ENCODE measurements at regions not wholly inside any gene's neighbourhood (a gene's known extent, or its start where the extent isn't known, plus 50 kb on each side); places are given as distances from the start of the nearest gene placed in this dataset.

- TF ChIP-seq, protein P1, sequence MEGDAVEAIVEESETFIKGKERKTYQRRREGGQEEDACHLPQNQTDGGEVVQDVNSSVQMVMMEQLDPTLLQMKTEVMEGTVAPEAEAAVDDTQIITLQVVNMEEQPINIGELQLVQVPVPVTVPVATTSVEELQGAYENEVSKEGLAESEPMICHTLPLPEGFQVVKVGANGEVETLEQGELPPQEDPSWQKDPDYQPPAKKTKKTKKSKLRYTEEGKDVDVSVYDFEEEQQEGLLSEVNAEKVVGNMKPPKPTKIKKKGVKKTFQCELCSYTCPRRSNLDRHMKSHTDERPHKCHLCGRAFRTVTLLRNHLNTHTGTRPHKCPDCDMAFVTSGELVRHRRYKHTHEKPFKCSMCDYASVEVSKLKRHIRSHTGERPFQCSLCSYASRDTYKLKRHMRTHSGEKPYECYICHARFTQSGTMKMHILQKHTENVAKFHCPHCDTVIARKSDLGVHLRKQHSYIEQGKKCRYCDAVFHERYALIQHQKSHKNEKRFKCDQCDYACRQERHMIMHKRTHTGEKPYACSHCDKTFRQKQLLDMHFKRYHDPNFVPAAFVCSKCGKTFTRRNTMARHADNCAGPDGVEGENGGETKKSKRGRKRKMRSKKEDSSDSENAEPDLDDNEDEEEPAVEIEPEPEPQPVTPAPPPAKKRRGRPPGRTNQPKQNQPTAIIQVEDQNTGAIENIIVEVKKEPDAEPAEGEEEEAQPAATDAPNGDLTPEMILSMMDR (conservative IDR thresholded peaks at IDR 0.05 in 1 of 2, IDR thresholded peaks at IDR 0.05 in 1 of 2; ENCODE audit: low read depth in 1 of 2, low read length in 2 of 2) = no peak
- TF ChIP-seq EZH2 (IDR thresholded peaks at IDR 0.05; ENCODE audit: low read length, missing control alignments) = no peak
Observed at GRCh38 chr3:159520638-159521037, 468.0 kb upstream of the IL12A start.
